ENCODE measurements at regions not wholly inside any gene's neighbourhood (a gene's known extent, or its start where the extent isn't known, plus 50 kb on each side); places are given as distances from the start of the nearest gene placed in this dataset.

- no peak overlapping the region for H3K27ac ChIP-seq
- H3K4me3 ChIP-seq = no peak overlapping the region
- H3K27me3 ChIP-seq (replicated peaks; ENCODE audit: insufficient read depth) = no peaks in the 10 kb centered on the region
- no peaks in the 10 kb centered on the region for H3K36me3 ChIP-seq
- no peak for TF ChIP-seq POLR2AphosphoS5 (IDR thresholded peaks at IDR 0.05)
- peak in 2 of 4 experiments; percentile 15 to 32 for TF ChIP-seq CTCF (IDR thresholded peaks at IDR 0.05)
- no peaks in the 10 kb centered on the region for H3K9me3 ChIP-seq
- DNase-seq (ENCODE audit: low spot score) = no peak
- no CpG with 5 or more reads among the region's 2 CpGs for WGBS
- intact Hi-C loops (cut with DNase I) = no loop called here
- H3K4me1 ChIP-seq (replicated peaks) = no peaks in the 10 kb centered on the region
Observed at GRCh38 chrX:15973299-15973698, 118.7 kb upstream of the AP1S2 start.

GRCh38 chrX:15971696-15972095 lies 117.1 kb upstream of the AP1S2 start:
- 61% methylated on average over 4 of the region's 4 CpGs for WGBS
- no peak overlapping the region for H3K27ac ChIP-seq

GRCh38 chrX:15963858-15964257 lies 109.2 kb upstream of the AP1S2 start:
- 95% methylated on average over 1 of the region's 1 CpG for WGBS
- TF ChIP-seq CTCF (IDR thresholded peaks at IDR 0.05) (no peak), POLR2A (IDR thresholded peaks at IDR 0.05) (no peak), POLR2AphosphoS5 (IDR thresholded peaks at IDR 0.05) (no peak)
- intact Hi-C loops (cut with DNase I) = no loop called here
- Histone ChIP-seq H3K4me3 (no peak overlapping the region), H3K4me1 (replicated peaks) (no peaks in the 10 kb centered on the region), H3K27me3 (replicated peaks; ENCODE audit: insufficient read depth) (no peaks in the 10 kb centered on the region), H3K27ac (no peak overlapping the region), H3K9me3 (no peaks in the 10 kb centered on the region), H3K36me3 (no peaks in the 10 kb centered on the region)
- no peak for DNase-seq (ENCODE audit: low spot score)

More at GRCh38 chrX:15971696-15972095, 117.1 kb upstream of the AP1S2 start:
- Histone ChIP-seq H3K27me3 (replicated peaks; ENCODE audit: insufficient read depth) (no peaks in the 10 kb centered on the region), H3K4me3 (no peak overlapping the region), H3K9me3 (no peaks in the 10 kb centered on the region), H3K36me3 (no peaks in the 10 kb centered on the region), H3K4me1 (replicated peaks) (no peaks in the 10 kb centered on the region)
- TF ChIP-seq CTCF (IDR thresholded peaks at IDR 0.05) (no peak), POLR2AphosphoS5 (IDR thresholded peaks at IDR 0.05) (no peak), POLR2A (IDR thresholded peaks at IDR 0.05) (no peak)
- no peak for DNase-seq (ENCODE audit: low spot score)
- intact Hi-C loops (cut with DNase I) = no loop called here

GRCh38 chrX:15960237-15960636 lies 105.6 kb upstream of the AP1S2 start:
- Histone ChIP-seq H3K4me3 (no peak overlapping the region), H3K27me3 (replicated peaks; ENCODE audit: insufficient read depth) (no peaks in the 10 kb centered on the region), H3K36me3 (no peaks in the 10 kb centered on the region), H3K4me1 (replicated peaks) (no peaks in the 10 kb centered on the region), H3K9me3 (no peaks in the 10 kb centered on the region), H3K27ac (no peak overlapping the region)
- whole genome bisulfite sequencing = 97% methylated on average over 2 of the region's 2 CpGs
- TF ChIP-seq POLR2AphosphoS5 (IDR thresholded peaks at IDR 0.05) = no peak
- no peak for TF ChIP-seq CTCF (IDR thresholded peaks at IDR 0.05)
- no peak for TF ChIP-seq POLR2A (IDR thresholded peaks at IDR 0.05)
- no peak for DNase-seq (ENCODE audit: low spot score)
- intact Hi-C loops (cut with DNase I) = no loop called here

- 37% methylated on average over 8 of the region's 9 CpGs for WGBS
- TF ChIP-seq POLR2A (IDR thresholded peaks at IDR 0.05) = no peak
- no peak for TF ChIP-seq POLR2AphosphoS5 (IDR thresholded peaks at IDR 0.05)
- no peak for TF ChIP-seq CTCF (IDR thresholded peaks at IDR 0.05)
- no peak overlapping the region for H3K4me3 ChIP-seq
- no peak overlapping the region for H3K27ac ChIP-seq
- intact Hi-C loops (cut with DNase I) = no loop called here
- no peak for DNase-seq (ENCODE audit: low spot score)
- H3K27me3 ChIP-seq (replicated peaks; ENCODE audit: insufficient read depth) = no peaks in the 10 kb centered on the region
- no peaks in the 10 kb centered on the region for H3K9me3 ChIP-seq
- no peaks in the 10 kb centered on the region for H3K4me1 ChIP-seq (replicated peaks)
- no peaks in the 10 kb centered on the region for H3K36me3 ChIP-seq
Observed at GRCh38 chrX:15956681-15957080, 102.1 kb upstream of the AP1S2 start.

Measured in prostate gland (tissue), 2 donors.